ENCODE measurements at regions not wholly inside any gene's neighbourhood (a gene's known extent, or its start where the extent isn't known, plus 50 kb on each side); places are given as distances from the start of the nearest gene placed in this dataset.

DNA sequence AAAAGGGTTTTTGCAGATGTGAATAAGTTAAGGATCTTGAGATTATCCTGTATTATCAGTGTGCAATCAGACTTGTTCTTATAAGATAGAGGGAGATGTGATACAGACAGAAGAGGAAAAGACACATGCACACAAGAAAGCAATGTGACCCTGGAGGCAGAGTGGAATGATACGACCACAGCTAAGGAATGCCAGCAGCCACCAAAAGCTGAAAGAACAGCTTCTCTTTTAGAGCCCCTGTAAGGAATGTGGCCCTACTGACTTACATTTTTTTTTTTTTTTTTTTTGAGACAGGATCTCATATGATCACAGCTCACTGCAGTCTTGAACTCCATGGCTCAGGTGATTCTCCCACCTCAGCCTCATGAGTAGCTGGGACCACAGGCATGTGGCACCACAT lies 62.3 kb upstream of the CNTNAP4 start:
- H4K20me1 ChIP-seq (ENCODE audit: insufficient read depth, low read length): no peaks in the 10 kb centered on the region
- H3K23ac ChIP-seq (ENCODE audit: low read depth, low read length): no peak overlapping the region
- H2AK9ac ChIP-seq (replicated peaks; ENCODE audit: low read depth, low read length, poor library complexity): no peak overlapping the region
- no peaks in the 10 kb centered on the region for H3K36me3 ChIP-seq (ENCODE audit: control insufficient read depth, insufficient read depth, low read length)
- TF ChIP-seq BHLHE40 (IDR thresholded peaks at IDR 0.05; ENCODE audit: low read depth, low read length): no peak
- TF ChIP-seq MAZ (IDR thresholded peaks at IDR 0.05; ENCODE audit: borderline replicate concordance, low read depth, low read length): no peak
- no peak for TF ChIP-seq NFE2L2 (IDR thresholded peaks at IDR 0.05; ENCODE audit: low read depth, low read length)
- no peak for TF ChIP-seq RFX5 (IDR thresholded peaks at IDR 0.05; ENCODE audit: low read depth, low read length)
- no peak for TF ChIP-seq CHD1 (IDR thresholded peaks at IDR 0.05; ENCODE audit: low read depth, low read length)
- TF ChIP-seq USF2 (IDR thresholded peaks at IDR 0.05; ENCODE audit: low read depth, low read length): no peak
- TF ChIP-seq RAD21 (IDR thresholded peaks at IDR 0.05; ENCODE audit: low read length): no peak
- no peak for TF ChIP-seq RCOR1 (IDR thresholded peaks at IDR 0.05; ENCODE audit: insufficient replicate concordance, low read length)
- TF ChIP-seq CEBPB (IDR thresholded peaks at IDR 0.05; ENCODE audit: low read depth, low read length): no peak
- no peak for TF ChIP-seq CTCF (conservative IDR thresholded peaks at IDR 0.05; ENCODE audit: low read depth, low read length)
- no peak for TF ChIP-seq SMC3 (IDR thresholded peaks at IDR 0.05; ENCODE audit: low read depth, low read length)
- TF ChIP-seq MAFK (IDR thresholded peaks at IDR 0.05; ENCODE audit: low read depth, low read length): no peak
- TF ChIP-seq MXI1 (IDR thresholded peaks at IDR 0.05; ENCODE audit: borderline replicate concordance, low read depth, low read length): no peak
- no peak for TF ChIP-seq ELK1 (IDR thresholded peaks at IDR 0.05; ENCODE audit: borderline replicate concordance, low read depth, low read length)
- no peak for TF ChIP-seq POLR2A (IDR thresholded peaks at IDR 0.05; ENCODE audit: low read depth, low read length)
- no peak for TF ChIP-seq FOS (IDR thresholded peaks at IDR 0.05; ENCODE audit: low read depth, low read length)
- H3K79me1 ChIP-seq (ENCODE audit: low read depth in 1 of 2, low read length in 2 of 2): no peaks in the 10 kb centered on the region
- no peak overlapping the region for H2BK20ac ChIP-seq (ENCODE audit: low read depth, low read length)
- no peak overlapping the region for H3K9ac ChIP-seq (ENCODE audit: low read depth, low read length)
- H3K9me3 ChIP-seq (ENCODE audit: control insufficient read depth, insufficient read depth, low read length): 0 out of 2 replicates have a peak, but pooled peaks cover 2% of the 10 kb centered on the region
- H2AK5ac ChIP-seq (ENCODE audit: low read depth, low read length): no peak overlapping the region
- H3K4ac ChIP-seq (ENCODE audit: low read depth, low read length): no peak overlapping the region
- no peak overlapping the region for H2BK15ac ChIP-seq (ENCODE audit: low read depth, low read length)
- H3K9me1 ChIP-seq (ENCODE audit: insufficient read depth, low read length): no peaks in the 10 kb centered on the region
- intact Hi-C loops (cut with micrococcal nuclease): no loop called here
- no peak overlapping the region for H3K4me3 ChIP-seq (ENCODE audit: insufficient read depth, low read depth, low read length)
- no peak overlapping the region for H3K18ac ChIP-seq (ENCODE audit: low read depth, low read length)
- ATAC-seq (ENCODE audit: low read depth) (no peak), DNase-seq (no peak)
- H3K14ac ChIP-seq (replicated peaks; ENCODE audit: low read depth, low read length): no peak overlapping the region
- no peak overlapping the region for H2AFZ ChIP-seq (replicated peaks; ENCODE audit: low read length, poor library complexity)
- dilution Hi-C loops (cut with HindIII; ENCODE audit: low sequenced_read_pairs, unreplicated experiment): no loop called here
- H4K8ac ChIP-seq (ENCODE audit: low read depth in 2 of 2, low read length in 2 of 2): no peak overlapping the region
- no peak overlapping the region for H3K4me2 ChIP-seq (ENCODE audit: low read depth, low read length)
- H4K5ac ChIP-seq (ENCODE audit: low read depth, low read length): no peak overlapping the region
- H3K56ac ChIP-seq (ENCODE audit: extremely low read depth, insufficient read depth, low read length): no peak overlapping the region
- no CpG with 5 or more reads among the region's 1 CpG for WGBS, 2 experiments (ENCODE audit: extremely low coverage in 2 of 2, insufficient read length in 1 of 2)
- H3K27me3 ChIP-seq (ENCODE audit: control insufficient read depth, insufficient read depth, low read length): no peaks in the 10 kb centered on the region
- BruUV-seq (replicated peaks): no TSS peak
- no peak overlapping the region for H2BK5ac ChIP-seq (ENCODE audit: low read depth, low read length, poor library complexity, severe bottlenecking)
- CTCF ChIA-PET: no interaction called here
- in situ Hi-C loops (cut with MboI; ENCODE audit: low sequenced_read_pairs): no loop called here
- H4K91ac ChIP-seq (ENCODE audit: insufficient read depth, low read depth, low read length): no peak overlapping the region
- POLR2A ChIA-PET (ENCODE audit: unreplicated experiment): no interaction called here
- H3K4me1 ChIP-seq (ENCODE audit: control insufficient read depth, insufficient read depth, low read length): no peaks in the 10 kb centered on the region
- no peak overlapping the region for H2BK120ac ChIP-seq (ENCODE audit: low read depth, low read length)
- no peak overlapping the region for H3K27ac ChIP-seq (ENCODE audit: insufficient read depth, low read length)

All from IMR-90 (cell line).